ENCODE measurements at regions not wholly inside any gene's neighbourhood (a gene's known extent, or its start where the extent isn't known, plus 50 kb on each side); places are given as distances from the start of the nearest gene placed in this dataset.

- dilution Hi-C loops (cut with HindIII; ENCODE audit: low sequenced_read_pairs, unreplicated experiment) = no loop called here
- POLR2A ChIA-PET (ENCODE audit: unreplicated experiment) = no interaction called here
- Histone ChIP-seq H4K5ac (ENCODE audit: low read depth, low read length) (no peak overlapping the region), H2AK5ac (ENCODE audit: low read depth, low read length) (no peak overlapping the region), H2AFZ (replicated peaks; ENCODE audit: low read length, poor library complexity) (no peak overlapping the region), H4K8ac (ENCODE audit: low read depth in 2 of 2, low read length in 2 of 2) (no peak overlapping the region), H3K18ac (ENCODE audit: low read depth, low read length) (no peak overlapping the region), H3K36me3 (ENCODE audit: control insufficient read depth, insufficient read depth, low read length) (no peaks in the 10 kb centered on the region), H3K27ac (ENCODE audit: insufficient read depth, low read length) (no peak overlapping the region), H3K27me3 (ENCODE audit: control insufficient read depth, insufficient read depth, low read length) (no peaks in the 10 kb centered on the region), H3K9me1 (ENCODE audit: insufficient read depth, low read length) (no peaks in the 10 kb centered on the region), H3K79me1 (ENCODE audit: low read depth in 1 of 2, low read length in 2 of 2) (no peaks in the 10 kb centered on the region), H3K4me3 (ENCODE audit: insufficient read depth, low read depth, low read length) (no peak overlapping the region), H2BK5ac (ENCODE audit: low read depth, low read length, poor library complexity, severe bottlenecking) (no peak overlapping the region), H4K20me1 (ENCODE audit: insufficient read depth, low read length) (no peaks in the 10 kb centered on the region), H3K14ac (replicated peaks; ENCODE audit: low read depth, low read length) (no peak overlapping the region), H3K4me2 (ENCODE audit: low read depth, low read length) (no peak overlapping the region), H3K4me1 (ENCODE audit: control insufficient read depth, insufficient read depth, low read length) (no peaks in the 10 kb centered on the region), H3K56ac (ENCODE audit: extremely low read depth, insufficient read depth, low read length) (no peak overlapping the region), H3K4ac (ENCODE audit: low read depth, low read length) (no peak overlapping the region), H2AK9ac (replicated peaks; ENCODE audit: low read depth, low read length, poor library complexity) (no peak overlapping the region), H4K91ac (ENCODE audit: insufficient read depth, low read depth, low read length) (no peak overlapping the region), H3K23ac (ENCODE audit: low read depth, low read length) (no peak overlapping the region), H2BK20ac (ENCODE audit: low read depth, low read length) (no peak overlapping the region), H2BK120ac (ENCODE audit: low read depth, low read length) (no peak overlapping the region), H2BK15ac (ENCODE audit: low read depth, low read length) (no peak overlapping the region), H3K9ac (ENCODE audit: low read depth, low read length) (no peak overlapping the region), H3K9me3 (ENCODE audit: control insufficient read depth, insufficient read depth, low read length) (no peaks in the 10 kb centered on the region)
- no peak for DNase-seq
- in situ Hi-C loops (cut with MboI; ENCODE audit: low sequenced_read_pairs) = no loop called here
- 20% methylated on average over 1 of the region's 4 CpGs; no CpG with 5 or more reads in 1 of the 2 experiments for WGBS, 2 experiments (ENCODE audit: extremely low coverage in 2 of 2, insufficient read length in 1 of 2)
- ATAC-seq (ENCODE audit: low read depth) = no peak
- intact Hi-C loops (cut with micrococcal nuclease) = no loop called here
- BruUV-seq (replicated peaks) = no TSS peak
- CTCF ChIA-PET = no interaction called here
- no peak for TF ChIP-seq CTCF (conservative IDR thresholded peaks at IDR 0.05; ENCODE audit: low read depth, low read length)
- TF ChIP-seq BHLHE40 (IDR thresholded peaks at IDR 0.05; ENCODE audit: low read depth, low read length) = no peak
- TF ChIP-seq RAD21 (IDR thresholded peaks at IDR 0.05; ENCODE audit: low read length) = no peak
- TF ChIP-seq MAFK (IDR thresholded peaks at IDR 0.05; ENCODE audit: low read depth, low read length) = no peak
- TF ChIP-seq MAZ (IDR thresholded peaks at IDR 0.05; ENCODE audit: borderline replicate concordance, low read depth, low read length) = no peak
- no peak for TF ChIP-seq POLR2A (IDR thresholded peaks at IDR 0.05; ENCODE audit: low read depth, low read length)
- TF ChIP-seq RCOR1 (IDR thresholded peaks at IDR 0.05; ENCODE audit: insufficient replicate concordance, low read length) = no peak
- TF ChIP-seq SMC3 (IDR thresholded peaks at IDR 0.05; ENCODE audit: low read depth, low read length) = no peak
- no peak for TF ChIP-seq RFX5 (IDR thresholded peaks at IDR 0.05; ENCODE audit: low read depth, low read length)
- no peak for TF ChIP-seq ELK1 (IDR thresholded peaks at IDR 0.05; ENCODE audit: borderline replicate concordance, low read depth, low read length)
- no peak for TF ChIP-seq FOS (IDR thresholded peaks at IDR 0.05; ENCODE audit: low read depth, low read length)
- TF ChIP-seq CHD1 (IDR thresholded peaks at IDR 0.05; ENCODE audit: low read depth, low read length) = no peak
- TF ChIP-seq MXI1 (IDR thresholded peaks at IDR 0.05; ENCODE audit: borderline replicate concordance, low read depth, low read length) = no peak
Measured at GRCh38 chr5:121702682-121703081, 149.0 kb upstream of the FTMT start.

Measured in IMR-90 (cell line).